HG03558 (cell line): ENCODE measurements at regions not wholly inside any gene's neighbourhood (a gene's known extent, or its start where the extent isn't known, plus 50 kb on each side); places are given as distances from the start of the nearest gene placed in this dataset.
"Not testable (repeated sequence)": the region's sequence is repeated elsewhere in the genome, so short reads cannot be mapped to it uniquely, and the experiment has no call there.

Experiments used
- ATAC-seq: cut with Tn5 transposase; IDR thresholded peaks from one replicate; pipeline ENCODE4 v1.9.1; 2021; ENCODE audit warnings: moderate number of reproducible peaks; ENCODE audit not compliant: unreplicated experiment; ENCODE audit errors: extremely low read depth

DNA sequence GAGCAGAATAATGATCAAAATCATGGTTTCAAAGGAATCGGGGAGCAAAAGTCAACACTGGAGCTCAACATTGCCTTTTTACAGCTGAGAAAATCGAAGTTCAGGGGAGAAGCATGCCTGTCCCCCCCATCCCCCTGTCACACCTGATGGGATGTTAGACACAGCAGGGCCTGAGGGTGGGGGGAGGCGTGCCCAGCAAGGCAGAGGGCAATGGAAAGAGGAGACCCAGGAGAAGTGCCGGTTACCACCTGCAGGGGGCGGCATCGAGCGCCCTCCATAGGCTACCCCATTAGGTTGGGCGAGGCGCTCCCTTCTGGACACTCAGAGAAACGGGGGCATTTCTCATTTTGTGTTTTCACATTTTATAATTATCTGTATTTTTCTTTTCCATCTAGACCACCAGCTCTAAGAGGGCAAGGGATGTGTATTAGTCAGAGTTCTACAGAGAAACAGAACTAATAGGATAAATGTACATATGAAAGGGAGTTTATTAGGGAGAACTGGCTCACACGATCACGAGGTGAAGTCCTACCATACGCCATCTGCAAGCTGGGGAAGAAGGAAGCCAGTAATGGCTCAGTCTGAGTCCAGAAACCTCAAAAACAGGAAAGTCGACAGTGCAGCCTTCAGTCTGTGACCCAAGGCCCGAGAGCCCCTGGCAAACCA is 271.3 kb downstream of the LRATD1 start:
- peak; percentile 96 for ATAC-seq

DNA sequence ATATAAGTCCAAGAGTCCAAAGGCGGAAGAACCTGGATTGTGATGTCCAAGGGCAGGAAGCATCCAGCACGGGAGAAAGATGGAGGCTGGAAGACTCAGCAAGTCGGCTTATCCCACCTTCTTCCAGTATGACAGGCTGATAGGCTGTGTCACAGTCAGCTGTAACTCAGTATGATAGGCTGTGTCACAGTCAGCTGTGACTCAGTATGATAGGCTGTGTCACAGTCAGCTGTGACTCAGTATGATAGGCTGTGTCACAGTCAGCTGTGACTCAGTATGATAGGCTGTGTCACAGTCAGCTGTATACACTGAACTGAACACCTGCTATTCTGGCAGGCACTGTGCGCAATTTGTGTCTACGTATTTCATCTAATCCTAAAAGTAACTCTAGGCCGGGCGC is 271.9 kb downstream of the LRATD1 start:
- not testable (repeated sequence) for ATAC-seq

DNA sequence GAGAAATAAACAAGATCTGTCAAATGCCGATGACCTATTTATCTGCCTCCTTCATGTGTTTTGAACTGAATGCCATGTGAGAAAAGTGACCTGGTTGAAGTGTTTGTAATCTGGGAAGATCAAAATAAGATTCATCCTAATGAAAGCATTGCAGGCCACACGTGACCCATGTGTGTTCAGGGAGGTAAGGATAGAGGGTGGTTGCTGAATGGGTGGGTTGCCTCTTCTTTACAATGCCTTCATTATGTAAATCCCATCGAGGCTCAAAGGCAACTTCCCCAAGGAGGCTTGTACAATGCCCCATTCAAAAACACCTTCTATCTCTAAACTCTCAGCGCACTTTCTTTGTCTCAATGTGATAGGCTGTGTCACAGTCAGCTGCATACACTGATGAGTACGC is 273.1 kb downstream of the LRATD1 start:
- no peak for ATAC-seq

DNA sequence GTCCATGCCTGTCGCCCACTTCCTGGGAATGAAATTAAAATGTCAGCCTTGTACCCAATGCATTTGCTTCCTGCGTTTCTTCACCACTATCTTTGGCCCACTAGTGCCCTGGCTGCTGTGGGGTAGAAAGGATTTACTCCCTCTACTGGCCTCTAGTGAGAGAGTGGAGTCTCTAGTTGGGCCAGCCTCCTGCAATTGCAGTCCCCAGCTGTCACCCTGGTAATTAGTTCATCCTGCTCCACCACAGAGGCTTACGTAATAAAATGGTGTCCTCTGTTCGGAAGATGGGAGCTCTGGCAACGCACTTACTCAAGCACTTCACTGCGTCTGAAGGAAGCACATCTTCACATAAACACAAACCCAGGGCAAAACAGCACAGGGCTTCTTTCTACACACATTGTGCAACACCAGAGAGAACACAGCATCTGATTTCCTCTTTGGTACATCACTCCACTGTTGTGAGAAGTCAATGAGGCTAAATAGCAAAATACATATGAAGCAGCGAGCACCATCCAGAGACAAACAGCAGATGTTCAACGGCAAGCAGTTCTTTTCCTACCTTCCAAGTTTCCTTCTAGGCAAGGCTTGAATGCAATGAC is 274.6 kb downstream of the LRATD1 start:
- no peak for ATAC-seq

DNA sequence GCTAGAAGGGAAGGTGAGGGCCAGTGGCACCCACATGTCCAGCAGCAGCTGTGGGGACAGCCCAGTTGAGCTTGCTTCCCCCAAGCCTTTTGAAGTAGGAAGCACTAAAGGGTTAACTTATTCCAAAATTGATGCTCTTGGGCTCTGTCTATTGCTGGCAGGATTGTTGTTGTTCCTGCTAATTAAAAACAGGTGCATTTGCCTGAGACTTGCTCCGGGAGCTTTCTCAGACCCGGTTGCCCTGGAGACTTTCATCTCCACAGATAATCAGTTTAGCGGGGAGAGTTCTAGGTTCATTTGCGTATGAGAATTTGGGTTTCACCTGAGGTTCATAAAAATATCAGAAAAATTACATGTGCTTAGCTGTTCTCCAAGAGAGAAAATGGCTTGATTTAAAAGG is 277.3 kb downstream of the LRATD1 start:
- ATAC-seq, result no peak

DNA sequence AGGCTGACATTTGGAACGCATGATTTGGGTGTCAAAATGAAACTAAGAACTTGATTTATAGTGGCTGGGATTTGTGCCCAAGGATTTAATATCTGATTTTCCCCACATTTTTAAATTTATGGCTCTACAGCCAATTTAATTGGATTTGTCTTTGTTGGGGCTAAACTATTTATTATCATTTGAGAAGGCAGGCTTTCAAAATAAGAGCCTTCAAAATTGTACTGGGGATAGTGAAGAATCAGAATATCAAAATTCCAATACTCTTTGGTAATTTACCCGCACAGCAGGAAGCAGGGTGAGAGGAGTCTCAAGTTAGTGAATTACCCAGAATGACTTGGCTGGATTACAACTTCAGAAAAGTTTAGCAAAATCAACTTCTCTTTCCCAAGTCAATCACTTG is 278.1 kb downstream of the LRATD1 start:
- ATAC-seq, result no peak

DNA sequence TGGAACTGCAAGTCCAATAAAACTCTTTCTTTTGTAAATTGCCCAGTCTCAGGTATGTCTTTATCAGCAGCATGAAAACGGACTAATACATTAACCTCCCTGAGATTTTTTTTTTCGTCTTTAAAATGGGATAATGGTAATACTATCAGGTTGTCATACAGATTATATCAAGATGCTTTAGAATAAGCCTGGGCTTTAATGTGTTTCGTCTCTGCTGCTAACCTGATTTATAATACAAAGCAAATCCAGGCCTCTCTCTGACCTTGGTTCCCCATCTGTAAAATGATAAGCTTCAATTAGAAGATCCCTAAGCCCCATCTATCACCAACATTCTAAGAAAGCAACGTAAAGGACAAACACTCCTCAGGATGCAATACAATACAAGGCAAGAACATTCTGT is 283.5 kb downstream of the LRATD1 start:
- ATAC-seq, result no peak

DNA sequence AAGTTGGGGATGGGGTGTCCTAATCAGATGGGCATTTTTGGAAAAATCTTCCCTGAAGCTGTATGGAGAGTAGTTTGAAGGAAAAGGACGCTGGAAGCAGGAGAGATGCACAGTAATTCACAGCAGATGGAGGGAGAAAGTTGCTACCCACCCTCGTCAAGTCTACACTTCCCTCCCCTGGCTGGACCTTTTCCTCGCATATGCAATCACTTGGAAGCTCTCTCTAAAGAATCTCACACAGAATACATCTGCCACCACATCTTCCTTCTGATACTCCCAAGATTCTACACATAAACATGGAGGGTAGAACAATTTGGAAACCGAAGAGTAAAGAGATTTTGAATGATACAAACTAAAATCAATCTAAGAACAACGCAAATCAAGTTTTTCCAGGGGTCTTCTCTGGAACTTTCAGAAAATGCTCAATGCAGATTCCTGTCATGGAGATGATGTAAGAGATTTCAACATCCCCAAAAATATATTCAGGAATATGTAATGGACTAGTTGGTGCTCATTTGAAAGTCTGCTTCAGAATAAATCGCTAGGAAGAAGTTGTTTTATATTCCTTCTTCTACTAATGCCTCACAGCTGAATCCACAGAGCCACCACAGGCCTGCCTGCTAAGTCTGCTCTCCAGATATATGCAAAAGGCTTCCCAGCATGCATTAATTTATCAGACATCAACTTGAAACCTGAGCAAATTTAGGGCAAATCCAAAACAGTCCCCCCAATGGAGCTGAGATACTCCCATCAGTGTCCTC is 291.5 kb downstream of the LRATD1 start:
- no peak for ATAC-seq

DNA sequence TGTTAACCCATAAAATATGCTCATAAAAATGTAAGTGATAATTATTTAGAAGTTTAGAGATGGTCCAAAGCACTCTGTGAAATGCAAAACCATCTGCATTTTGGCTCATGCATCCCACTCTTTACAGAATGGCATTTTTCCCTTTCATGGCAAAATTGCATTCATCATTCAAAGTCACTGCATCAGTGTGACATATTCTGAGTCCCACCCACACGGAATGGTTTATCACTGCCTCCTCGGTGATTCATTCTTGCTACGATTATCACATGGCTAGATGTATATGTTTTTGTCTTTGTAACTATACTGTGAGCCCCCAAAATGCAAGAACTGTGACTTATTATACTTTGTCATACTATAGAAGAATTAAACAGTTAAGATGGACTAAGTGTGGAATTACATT is 293.0 kb downstream of the LRATD1 start:
- ATAC-seq, result no peak

DNA sequence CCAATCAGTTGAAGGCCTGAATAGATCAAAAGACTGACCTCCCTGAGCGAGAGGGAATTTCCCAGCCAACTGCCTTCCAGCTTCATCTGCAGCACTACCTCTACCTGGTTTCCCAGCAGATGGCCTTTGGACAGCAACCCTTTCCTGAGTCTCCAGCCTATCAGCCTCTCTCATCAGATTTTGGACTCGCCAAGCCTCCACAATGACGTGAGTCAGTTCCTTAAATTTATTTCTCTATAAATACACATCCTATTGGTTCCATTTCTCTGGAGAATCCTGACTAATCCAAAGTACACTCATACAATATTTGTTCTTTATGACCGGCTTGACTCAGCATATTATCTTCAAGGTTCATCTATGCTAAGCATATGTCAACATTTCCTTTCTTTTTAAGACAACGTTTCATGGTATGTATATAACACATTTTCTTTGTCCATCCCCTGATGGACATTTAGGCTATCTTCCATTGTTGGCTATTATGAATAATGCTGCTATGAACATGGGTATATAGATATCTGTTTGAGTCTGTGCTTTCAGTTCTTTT is 294.6 kb downstream of the LRATD1 start:
- ATAC-seq, result no peak

DNA sequence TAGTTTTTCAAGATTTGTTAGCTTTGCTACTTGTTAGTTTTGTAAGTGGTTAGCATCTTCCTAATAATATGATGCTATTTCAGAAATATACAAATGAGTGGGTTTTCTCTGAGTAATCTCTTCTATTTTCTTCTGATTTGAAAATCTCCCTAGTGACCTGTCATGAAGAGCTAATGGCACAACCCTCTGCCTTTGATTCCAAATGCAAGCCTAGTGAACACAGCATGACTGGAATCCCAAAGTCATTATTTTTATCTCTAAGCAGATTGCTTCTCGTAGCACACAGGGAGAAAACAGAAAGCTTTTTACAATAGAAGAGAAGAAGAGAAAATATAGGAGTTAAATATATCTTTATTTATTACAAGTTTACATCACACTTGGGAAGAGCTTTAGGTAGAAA is 295.5 kb downstream of the LRATD1 start:
- no peak for ATAC-seq

DNA sequence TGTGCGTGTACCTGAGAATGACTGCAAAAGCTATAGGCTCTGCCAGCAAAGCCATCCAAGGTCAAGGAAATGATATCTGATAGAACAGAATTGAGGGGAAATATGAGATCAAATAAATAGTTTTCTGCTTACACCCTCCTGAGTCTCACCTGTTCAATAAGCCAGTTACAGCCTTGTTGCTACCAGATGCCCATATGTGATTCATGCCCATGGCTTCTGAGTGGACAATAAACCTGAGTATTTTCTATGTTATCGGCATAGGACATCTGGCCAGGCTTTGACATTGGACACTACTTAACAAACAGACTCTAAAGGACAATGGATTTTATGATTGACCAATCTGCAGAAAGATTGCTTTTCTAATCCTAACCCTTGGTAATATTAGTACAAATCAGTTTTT is 297.9 kb downstream of the LRATD1 start:
- no peak for ATAC-seq

DNA sequence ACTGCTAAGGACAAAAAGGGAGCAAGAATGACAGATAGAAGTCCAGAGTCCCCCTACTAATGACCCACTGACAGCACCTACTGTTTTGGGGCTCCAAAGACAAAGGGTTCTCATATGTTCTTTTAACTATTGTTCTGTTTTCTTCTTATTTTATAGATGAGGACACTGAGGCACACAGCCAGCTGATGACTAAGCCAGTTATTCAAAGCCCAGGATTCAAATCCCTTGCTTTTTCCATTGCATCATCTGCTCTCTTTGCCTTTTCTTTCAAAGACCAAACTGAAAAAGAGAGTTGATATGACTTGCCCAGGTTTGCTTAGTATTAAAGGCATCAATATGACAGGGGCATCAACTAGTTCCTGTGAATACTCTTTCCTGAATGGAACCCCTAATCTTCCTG is 299.8 kb downstream of the LRATD1 start:
- ATAC-seq, result no peak

DNA sequence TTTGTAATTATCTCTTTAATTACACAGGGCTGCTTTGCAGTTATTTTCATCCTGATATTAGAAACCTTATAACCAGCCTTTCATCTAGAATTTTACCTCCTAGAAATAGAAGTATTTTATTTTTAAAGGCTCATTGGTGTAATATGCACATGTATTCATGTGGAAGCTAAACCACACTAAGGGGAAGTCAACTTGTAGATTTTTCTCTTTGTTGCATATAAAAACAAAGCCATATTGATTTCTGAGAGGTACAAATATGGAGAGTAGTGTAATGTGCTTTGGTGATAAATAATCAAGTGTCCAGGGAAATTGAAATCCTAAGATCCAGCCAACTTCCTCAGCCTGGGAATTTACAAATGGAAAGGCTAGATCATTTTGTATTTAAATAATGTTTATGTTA is 301.2 kb downstream of the LRATD1 start:
- no peak for ATAC-seq

DNA sequence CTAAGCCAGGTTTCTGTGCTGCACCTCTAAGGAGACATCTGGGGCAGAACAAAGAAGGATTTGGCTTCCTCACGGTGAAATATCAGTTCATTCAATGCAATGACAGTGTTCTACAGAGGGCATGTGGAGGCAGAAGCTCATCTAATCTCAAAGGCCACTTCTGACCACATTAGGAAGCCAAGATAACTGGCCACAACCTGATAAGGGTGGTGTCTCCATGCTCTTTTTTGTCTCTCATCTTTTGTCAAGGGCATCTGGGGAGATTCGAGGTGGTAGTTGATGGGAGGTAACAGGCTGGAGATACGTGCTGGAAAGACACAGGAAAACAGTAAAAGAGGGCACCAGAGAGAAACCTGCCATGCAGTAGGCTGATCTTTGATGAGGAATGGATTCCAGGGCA is 303.9 kb downstream of the LRATD1 start:
- ATAC-seq, result no peak

DNA sequence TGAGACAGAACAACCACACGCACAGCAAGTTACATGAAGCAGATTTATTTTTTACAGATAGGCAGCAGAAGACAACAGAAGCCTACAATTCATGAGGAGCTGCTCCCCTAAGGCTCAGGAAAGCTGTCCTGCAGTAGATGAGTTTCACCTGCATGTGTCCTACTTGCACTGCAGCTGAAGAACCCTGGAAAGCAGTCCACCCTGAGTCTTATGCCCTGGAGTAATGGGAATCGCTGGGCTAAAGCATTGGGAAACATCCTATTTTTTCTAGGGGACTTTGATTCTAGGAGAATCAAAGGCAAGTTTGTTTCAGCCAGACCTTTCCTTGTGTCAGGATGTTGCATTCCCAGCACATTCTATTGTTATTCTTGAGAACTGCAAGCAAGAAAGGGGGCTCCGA is 304.8 kb downstream of the LRATD1 start:
- ATAC-seq, result no peak

DNA sequence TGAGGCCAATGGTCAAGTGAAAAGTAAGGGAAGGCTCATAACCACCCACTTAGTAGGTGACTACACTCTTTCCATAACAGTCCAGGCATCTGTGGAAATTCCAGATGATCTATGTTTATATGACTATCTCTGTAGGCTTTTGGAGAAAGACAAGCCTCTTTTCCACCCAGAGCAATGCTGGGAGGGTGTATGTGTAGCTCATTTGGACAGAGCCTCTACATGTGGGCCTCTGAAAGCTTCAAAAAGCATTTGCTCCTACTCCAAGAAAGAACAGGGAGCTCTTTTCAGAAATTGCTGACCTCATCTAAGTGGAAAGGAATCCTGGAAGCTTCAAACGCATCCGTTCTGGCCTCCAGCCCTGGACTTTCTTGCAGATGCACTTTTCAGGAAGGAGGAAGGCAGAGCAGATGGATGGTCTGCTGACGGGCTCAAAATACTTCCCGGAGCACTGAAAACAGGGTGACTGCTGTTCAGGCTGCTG is 308.7 kb downstream of the LRATD1 start:
- ATAC-seq, result no peak

DNA sequence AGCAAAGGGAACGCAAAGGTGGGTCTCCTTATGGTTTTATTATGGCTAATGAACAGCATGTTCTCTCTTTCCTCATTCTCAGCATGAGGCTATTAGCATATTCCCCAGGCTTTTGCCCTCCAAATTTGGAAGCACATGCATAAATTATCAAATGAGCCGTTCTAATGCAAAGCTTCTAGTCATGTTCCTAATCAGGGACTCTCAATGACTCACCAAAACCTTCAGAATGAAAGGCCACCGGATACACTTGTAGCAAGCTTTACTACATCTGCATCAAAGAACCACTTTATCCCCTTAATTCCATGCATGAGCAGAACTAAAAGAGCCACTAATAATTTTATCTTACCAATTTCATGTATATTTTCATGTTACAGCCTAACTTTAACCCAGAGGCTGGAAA is 310.5 kb downstream of the LRATD1 start:
- no peak for ATAC-seq

DNA sequence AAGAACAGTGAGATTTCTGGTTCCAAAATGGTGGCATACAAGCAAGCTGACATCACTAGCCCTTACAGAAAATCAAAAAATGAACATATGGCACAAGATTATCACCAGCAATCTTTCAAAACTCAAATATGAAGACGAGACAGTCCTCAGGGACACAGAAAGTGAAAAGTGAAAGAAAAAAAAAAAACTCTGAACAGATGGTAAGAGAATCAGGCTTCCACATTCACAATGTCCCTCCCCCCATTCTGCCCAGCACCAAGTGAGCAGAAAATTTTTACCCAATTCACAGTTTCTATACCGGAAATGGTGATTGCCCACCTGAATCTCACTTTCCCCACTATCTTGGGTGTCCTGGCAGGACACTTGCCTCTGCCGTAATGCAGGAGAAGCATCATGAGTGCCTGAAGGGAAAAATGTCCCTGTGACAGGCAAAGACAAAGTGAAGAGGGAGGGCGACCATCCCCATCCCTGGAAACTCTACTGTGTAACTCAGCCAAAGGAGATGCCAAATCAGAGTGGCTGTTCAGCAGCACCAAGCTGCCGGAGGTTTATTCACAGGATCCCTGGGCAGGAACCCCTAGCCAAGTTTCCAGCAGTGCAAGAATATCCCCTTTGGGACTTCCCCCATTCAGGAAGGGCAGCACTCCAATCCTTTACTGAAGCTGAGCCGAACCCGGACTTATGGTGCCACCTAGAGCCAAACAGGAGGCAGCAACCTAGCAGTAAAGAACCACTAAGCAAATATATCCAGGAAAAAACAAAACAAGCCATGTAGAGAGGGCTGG is 312.2 kb downstream of the LRATD1 start:
- ATAC-seq, result no peak

DNA sequence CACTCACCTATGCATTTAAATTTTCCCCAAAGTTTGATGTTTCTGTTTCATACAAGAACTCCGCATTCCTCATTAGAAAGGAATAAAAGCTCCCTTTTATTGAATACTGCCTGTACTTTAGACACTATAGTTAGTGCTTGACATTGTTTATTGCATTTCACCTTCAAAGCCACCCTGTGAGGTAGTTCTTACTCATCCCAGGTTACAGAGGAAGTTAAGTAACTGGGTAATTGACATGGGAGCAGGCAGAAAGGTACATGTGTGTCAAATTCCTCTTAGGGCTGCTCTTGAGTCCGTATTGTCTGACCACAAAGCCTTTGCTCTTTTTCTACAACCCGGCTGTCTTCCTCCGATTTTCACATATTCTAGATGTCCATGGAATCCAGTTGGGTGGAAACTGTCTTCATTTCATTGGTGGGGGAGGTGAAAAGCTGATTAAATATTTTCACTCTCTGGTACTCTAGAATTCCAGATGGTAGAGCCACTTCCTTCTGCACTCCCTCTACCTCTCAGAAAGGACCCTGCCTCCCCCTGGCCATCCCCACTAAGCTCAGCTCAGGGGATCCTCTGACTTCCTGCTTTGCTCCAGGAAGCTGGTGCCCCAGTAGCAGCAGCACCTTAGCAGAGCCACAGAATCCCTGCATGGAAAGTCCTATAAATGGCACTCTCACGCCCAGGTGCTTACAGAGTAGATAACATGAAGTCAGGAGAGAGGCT is 319.2 kb downstream of the LRATD1 start:
- ATAC-seq, result no peak
